CMK (cell line): ENCODE measurements at regions not wholly inside any gene's neighbourhood (a gene's known extent, or its start where the extent isn't known, plus 50 kb on each side); places are given as distances from the start of the nearest gene placed in this dataset.
"Not testable (repeated sequence)": the region's sequence is repeated elsewhere in the genome, so short reads cannot be mapped to it uniquely, and the experiment has no call there.

Experiments
- DNase-seq: peaks from one replicate; pipeline ENCODE4 v3.0.0-alpha.2; 2010; ENCODE audit warnings: low read depth

DNA sequence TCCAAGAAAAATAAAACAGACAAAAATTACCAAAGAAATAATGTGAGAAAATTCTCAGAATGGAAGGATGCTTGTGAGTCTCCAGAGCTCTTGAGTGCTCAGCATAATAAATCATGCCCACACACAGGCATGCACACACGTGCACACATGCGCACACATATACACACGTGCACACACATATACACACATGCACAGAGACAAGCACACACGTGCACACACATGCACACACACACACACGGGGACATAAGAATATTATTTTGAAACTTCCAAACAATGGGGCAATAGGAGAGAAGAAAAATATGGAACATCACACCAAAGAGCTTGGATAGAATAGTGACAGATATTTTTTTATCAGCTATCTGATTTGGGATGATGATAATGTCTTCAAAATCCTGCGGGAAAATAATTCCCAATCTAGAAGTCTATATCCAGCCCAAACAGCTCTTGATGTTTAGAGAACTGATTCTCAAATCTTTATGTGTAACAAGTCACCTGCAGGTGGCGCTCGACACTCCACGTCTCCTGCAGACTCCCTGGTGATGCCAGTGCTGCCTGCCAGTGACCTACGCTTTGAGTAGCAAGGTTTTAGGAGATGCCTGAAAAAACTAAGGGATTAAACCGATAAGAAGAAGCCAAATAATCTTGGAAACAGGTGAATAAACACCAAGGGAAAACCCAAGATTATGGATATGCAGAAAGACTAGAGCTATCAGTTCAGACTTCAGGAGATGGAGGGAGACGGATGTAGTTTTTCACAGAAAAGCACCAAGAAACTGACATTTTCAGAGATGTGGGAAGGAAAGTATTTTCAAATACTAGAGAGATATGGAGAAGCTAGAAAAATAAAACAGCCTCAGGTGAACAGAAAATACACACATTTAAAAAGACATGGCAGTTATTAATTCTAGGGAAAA is 743.6 kb downstream of the ETS1 start:
- DNase-seq = peak; percentile 26

DNA sequence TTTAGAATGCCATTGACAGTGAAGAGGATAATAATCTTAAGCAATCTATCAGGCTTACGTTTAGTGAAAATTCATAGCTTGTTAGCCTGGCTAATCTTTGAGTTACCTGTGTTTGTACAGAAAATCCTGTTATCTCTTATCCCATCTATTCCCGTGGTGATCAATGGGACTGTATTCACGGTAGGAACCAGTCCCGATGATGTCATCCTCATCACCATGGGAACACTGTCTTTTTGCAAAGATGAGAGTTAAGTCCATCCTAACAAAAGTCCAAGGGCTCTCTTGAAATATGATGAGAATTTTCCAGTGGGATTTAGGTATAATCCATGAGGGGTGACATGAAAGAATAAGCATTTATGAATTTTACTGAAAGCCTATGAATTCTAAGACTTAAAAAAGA is 762.2 kb downstream of the ETS1 start:
- DNase-seq = no peak

DNA sequence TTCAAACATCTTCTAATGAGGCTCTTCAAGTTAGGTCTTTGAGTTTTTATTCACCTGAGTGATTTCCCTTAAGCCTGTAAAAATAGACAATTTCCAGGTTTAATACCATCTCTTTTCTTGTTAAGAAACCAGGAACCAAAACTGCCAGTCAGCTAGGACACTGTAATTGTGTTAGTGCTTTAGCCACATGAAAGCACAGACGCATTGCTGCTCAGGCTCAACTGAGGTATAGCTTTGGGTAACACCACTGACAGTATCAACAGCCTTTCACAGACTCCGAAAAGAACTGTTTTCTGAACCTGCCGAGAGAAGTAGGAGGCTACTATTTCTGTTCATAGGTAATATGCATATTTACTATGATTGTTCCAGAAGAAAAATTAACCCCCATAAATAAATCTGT is 768.7 kb downstream of the ETS1 start:
- no peak for DNase-seq

DNA sequence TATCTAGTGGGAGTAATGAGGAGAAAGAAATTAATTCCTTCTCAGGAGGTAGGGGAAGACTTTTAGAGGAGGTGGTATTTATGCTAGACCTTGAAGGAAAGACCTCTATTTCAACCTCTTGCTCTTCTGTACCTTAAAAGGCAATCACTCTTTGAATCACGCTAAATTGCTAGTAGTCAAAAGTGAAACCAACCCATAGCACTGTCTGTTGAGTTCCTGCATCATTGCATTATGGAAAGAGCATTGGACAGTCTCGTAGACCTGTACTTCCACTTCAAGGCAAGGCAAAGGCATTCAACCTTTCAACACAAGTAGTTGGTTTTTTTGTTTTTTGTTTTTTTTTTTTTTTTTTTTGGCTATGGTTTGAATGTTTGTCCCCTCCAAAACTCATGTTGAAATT is 770.4 kb downstream of the ETS1 start:
- DNase-seq = no peak

DNA sequence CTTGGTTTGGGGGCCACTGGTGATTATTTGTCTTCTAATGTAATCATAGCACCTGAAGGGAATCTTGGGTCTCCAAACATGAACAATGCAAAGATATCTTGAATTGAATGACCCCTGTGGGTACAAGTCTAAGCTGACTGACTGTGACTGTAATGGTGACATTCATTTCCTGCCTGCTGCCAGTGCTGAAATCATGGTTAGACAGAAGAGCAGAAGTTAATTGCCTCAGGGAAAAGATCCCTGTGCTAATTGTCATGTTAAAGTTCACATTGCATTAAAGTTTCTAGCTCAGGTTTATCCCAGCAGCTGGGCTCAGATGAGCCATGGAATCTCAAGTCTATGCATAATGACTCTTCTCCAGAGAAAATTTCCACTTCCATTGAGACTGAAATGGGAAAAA is 772.0 kb downstream of the ETS1 start:
- no peak for DNase-seq

DNA sequence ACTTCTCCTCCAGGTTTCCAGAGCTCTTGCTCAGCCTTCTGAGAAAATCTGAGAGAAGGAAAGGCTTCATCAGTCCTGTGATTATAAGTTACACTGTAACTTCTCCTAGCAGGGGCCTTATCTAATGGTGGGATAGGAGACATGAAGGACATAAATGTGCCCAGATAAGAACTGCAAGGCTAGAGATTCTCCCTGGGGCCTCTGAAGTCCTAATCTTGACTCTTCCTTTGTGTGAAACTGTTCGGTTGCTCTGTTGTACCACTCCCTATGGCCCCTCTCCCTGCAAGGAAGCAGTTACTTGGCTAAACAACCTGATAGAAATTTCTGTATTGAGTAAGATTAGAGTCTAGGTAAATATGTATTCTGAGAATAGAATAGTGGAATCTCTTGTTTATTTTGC is 780.9 kb downstream of the ETS1 start:
- DNase-seq = no peak

DNA sequence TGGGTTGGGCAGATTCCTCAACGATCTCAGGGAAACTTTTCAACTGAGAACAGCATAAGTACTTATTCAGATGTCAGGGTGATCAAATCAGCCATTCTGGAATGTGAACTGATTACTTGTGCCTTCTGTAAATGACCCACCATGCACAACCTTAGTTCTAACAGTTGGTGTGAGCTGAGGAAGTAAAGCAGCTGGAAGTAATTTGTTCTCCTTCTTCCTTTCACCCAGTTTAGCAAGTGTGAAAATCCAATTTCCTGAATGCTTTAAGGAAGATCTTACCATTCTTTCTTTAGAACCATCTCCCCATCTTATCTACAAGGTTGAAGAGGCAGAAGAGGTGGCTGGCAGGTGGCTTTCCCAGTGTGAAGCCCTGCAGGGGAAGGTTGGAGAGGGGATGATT is 781.6 kb downstream of the ETS1 start:
- no peak for DNase-seq

DNA sequence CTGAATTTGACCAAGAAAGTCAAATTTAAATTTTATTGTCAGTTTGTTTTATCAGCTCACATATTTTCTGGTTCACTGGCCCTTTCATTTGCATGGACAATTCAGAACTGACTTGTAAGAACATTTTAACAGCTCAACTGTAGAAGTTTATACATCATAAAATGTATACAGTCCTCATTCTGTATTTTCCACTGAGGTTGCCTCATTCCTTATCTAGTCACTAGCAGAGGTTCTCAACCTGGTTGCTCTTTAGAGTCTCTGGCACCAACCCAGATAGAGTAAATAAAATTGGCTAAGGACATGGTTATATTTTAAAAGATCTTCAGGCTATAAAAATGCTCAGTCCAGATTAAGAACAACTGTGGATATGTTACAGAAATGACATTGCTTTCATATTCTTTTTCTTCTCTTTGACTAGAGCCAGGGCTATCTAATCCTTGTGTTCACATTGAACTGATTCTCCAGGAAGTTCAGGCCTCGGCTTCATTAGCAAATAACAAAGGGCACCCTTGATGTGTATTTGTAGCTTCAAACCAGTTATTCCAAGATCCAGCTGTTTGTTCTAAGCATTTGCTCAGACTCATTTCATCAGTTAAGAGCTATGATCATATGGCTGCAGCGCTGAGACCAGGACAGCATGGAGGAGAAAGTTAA is 782.5 kb downstream of the ETS1 start:
- no peak for DNase-seq

DNA sequence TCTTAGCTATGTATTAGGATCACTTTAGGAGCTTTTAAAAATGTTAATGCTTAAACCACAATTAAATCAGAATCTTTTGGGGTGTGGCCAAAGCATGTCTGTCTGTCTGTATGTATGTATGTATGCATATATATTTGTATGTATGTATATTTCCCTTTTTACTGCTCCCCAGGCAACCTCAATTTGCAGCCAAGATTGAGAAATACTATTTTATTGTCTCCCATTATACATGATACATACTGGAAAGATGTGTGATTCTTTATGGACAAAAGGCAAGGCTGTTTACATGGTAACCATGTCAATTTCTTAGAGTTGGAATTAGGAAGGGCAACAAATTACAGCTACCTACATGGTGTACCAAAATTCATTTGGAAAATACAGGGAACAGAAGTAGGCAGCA is 783.6 kb downstream of the ETS1 start:
- DNase-seq = no peak

DNA sequence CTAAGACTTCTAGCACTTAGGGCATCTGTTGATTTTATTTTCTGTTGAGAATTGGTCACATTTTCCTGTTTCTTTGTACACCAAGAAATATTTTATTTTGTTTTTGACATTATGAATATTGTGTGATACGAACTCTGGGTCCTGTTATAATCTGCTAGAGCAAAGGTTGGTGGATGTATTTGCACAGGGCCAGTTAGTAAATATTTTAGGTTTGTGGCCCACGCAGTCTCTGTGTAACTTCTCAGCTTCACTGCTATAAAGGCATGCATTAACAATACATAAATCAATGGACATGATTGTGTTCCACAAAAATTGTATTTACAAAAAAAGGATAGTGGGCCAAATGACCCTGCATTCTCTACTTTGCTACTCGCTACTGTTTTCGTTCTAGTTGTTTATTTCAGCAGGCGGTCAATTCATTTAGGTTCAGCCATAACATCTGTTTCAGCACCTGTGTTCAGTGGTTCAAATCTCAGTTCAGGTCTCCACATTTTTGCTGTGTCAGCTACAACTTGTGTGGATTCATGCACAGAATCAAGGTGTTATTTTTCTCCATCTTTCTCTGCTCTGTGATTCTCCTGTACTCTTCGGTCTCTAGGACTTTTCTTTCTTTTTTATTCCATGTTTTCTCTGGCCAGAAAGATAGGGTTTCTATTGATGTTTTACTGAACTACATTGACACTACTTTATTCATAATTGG is 786.2 kb downstream of the ETS1 start:
- no peak for DNase-seq

DNA sequence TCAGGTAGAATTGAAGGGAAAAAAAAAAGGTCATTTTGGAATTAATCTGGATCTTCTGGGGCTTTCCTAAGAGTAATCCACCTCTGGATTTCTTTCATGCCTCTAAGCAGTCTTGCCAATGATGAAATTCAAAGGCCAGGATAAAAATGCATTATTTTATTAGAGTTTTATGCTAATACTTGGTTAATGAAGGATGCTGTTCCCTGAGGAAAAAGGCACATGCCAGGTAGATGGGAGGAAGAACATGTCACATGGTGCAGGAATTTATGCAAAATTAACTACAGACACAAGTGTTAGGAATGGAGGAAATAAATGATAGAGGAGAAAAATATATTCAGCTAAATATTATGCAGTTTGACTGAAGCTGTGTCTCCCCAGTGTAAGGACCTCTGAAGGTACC is 792.0 kb downstream of the ETS1 start:
- DNase-seq = no peak

DNA sequence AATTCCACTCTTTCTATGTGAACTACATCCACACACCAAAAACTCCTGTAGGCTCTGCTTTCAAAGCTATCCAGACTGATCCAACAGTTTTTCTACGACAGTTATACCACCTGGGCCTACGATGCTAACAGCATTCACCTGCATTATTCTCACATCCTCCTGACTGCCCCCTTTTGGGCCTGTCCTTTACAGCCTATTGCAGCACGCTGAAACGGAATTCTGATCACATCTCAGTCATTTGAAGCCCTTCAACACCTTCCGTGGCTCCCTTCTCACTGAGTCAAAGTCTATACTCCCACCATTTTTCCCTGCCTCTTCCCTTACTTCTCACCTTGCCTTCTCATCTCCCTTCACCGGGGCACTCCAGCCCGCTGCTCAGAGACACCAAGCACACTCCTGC is 791.3 kb upstream of the KIRREL3 start:
- DNase-seq = no peak

DNA sequence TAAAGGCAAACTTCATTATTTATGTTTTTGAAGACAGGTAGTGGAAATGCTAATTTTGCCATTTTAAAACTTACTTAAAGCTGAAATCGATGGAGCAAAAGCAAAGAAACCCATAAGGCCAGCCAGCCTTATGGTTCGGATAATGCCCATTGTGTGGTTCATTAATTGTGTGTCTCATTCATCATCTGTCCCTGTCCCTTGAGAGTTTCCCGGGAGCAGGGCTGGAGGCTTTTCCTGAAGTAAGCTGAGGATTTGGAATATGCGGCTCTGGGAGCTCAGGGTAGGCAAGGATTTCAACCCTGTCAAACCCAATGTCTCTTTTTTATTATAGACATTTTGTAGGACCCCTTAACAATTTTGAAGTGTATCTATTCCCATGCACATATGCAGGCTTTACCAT is 790.0 kb upstream of the KIRREL3 start:
- DNase-seq = no peak

DNA sequence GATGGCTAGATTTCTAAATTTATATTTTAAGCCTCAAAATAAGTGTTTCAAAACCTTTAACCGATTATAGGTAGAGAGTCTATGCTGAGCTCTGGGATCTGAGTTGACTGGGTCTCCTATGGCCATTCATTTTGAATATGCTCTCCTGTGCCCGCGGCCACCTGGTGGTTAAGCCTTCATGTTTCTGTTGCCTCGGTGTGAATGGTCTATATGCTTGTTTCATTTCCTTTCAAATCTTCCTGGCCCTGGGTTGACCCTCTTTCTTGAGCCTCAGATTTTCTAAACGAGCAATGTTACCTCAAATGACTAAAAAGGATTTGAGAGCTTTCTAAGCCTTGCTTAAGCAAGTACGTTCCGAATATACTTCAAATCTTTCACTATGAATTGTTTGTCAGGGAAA is 789.4 kb upstream of the KIRREL3 start:
- DNase-seq = no peak

DNA sequence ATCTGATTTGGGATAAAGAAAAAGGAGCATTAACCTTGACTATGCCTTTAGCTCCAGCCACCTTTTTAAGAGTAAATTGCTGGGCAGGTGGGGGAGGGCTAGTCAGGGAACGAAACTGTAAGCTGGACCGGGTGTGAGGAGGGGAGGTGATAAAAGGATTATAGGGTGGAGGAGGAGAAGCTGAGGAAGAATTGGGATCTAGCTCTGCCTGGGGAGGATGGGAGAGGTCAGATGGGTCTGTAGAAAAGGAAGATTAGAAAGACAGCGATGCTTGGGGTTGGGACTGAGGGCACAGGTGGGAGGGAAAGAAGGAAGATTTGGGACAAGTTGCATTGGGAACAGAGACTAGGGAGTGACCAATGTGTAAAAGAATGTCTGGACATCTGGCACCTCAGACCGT is 772.4 kb upstream of the KIRREL3 start:
- not testable (repeated sequence) for DNase-seq

DNA sequence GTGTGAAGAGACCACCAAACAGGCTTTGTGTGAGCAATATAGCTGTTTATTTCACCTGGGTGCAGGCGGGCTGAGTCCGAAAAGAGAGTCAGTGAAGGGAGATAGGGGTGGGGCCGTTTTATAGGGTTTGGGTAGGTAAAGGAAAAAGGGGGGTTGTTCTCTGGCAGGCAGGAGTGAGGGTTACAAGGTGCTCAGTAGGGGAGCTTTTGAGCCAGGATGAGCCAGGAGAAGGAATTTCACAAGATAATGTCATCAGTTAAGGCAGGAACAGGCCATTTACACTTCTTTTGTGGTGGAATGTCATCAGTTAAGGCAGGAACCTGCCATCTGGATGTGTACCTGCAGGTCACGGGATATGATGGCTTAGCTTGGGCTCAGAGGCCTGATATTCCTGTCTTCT is 768.4 kb upstream of the KIRREL3 start:
- not testable (repeated sequence) for DNase-seq

DNA sequence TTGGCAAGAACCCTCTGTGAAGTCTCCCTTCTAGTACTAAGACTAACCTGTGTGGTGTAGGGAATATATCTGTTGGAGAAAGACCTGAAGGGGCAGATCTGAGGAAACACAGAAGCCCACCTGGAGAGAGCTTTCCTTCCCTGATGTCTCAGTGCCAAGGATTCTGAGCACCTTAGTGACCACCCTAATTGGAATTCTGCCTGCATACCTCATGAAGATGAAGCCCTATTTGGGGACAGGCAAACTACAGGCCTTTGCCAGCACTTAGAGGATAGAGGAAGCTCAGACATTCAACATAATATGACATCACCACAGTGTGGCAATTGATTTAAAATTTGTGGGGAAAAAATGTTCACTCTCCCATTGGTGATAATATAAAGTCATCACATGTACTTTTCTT is 766.2 kb upstream of the KIRREL3 start:
- DNase-seq = no peak

DNA sequence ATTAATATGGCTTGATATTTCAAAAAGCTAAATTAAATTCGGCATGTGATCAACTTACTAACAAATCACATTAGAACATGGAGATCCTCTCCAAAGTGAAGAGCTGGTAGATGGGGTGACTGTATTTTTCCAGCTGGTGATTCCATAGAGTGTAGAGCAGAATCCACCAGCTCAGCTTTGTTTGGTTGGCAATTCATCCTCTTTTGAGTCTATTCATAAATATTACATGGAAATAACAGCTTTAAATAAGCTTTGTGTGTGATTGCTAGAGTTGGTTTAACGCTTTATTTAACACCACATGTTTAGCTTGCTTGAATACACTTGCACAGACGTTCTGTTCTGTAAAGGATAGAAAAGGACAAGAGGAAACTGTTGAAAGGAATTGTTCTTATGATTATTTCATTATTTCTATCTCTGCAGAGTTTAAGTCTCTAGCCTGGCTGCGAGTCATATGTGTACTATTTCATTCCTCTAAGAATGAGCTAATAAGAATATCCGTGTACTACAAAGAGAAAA is 738.3 kb upstream of the KIRREL3 start:
- DNase-seq = no peak

DNA sequence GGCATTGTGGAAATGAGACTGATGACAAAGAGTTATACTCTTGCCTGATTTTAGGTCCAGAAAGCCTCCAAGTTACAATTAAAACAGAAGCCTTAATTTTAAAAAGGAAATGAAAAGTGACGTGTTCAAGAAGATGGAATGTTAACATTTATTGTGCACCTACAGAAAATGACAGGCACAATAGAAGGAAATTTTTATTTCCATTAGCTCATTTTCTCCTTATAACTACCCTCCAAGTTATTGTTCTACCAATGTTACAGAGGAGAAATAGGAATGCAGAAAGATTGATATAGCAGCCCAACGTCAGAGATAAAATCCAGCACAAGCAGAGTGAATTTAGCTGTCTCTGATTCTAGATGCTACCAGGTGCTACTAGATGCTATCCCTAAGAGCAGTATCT is 736.9 kb upstream of the KIRREL3 start:
- no peak for DNase-seq

DNA sequence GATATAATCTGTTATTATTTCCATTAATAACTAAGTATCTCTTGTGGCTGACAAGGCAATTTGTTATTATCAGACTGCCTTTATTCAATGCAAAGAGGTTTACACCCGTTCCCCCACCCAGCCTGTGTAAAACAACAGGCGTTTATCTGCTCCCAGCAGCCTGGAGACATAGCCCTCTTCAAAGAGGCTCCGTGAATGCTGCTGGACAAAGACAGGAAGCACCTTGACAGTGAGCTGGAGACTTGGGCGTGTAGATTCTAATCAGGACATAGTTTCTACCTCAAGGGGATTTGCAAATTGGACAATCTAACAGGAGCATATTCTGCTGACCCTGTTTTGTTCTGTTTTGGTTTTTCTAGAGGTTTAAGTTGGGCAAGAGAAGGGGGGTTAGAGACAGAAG is 733.0 kb upstream of the KIRREL3 start:
- DNase-seq = peak; percentile 88

DNA sequence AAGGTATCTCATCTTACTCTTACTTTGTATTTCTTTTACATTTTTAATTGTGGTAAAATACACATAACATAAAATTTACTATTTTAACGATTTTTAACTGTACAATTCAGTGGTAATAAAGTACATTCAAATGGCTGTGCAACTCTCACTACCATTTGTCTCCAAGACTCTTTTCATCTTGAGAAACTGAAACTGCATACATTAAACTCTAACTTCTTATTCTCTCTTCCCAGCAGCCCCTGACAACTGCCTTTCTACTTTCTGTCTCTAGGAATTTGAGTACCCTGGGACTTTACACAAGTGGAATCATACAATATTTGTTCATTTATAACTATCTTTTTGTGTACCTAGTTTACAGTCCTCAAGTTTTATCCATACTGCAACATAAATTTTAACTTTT is 725.8 kb upstream of the KIRREL3 start:
- DNase-seq = no peak

DNA sequence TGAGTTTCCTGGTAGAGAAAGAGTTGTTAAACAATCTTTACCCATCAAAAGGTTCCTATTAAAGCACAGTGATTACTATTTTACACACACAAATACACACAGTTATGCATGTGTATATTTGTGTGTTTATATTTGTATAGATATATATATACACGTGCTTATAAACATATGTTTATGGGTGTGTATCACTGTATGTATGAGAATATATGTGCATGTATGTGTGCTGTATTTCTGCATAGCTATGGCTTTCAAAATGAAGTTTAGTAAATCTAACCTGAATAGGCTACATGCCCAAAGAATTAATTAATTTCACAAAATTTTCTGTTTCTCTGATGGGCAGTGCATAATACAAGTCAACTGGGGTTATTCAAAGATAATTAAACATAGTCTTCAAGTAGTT is 723.1 kb upstream of the KIRREL3 start:
- no peak for DNase-seq

DNA sequence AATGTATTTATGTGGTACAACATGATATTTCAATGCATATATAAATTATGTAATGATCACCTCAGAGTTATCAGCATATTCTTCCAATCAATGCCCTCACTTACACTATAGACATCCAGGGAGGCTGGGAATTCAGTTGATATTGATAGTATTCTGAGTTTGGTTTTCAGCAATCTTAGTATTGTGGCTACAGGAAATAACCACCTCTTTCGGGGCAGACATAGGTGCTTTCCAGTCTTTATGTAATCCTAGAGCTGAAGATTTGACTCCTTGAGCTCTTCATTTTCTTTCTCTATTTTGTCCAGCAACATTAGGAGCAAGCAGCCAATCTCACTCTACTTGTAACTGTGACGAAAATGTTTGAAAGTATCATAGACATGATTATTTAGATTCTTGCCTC is 712.7 kb upstream of the KIRREL3 start:
- no peak for DNase-seq
